Bronchial epithelial cell (primary cell): ENCODE measurements at regions not wholly inside any gene's neighbourhood (a gene's known extent, or its start where the extent isn't known, plus 50 kb on each side); places are given as distances from the start of the nearest gene placed in this dataset.
A peak's percentile ranks its signal among the peaks of the same experiment; 100 is the strongest.

Experiments used
- DNase-seq: peaks from one replicate; pipeline ENCODE4 v3.0.0-alpha.2; 2010; ENCODE audit warnings: low read depth
- FAIRE-seq: peaks from 2 replicates; lab custom pipeline; 2011; peaks lifted over from hg19 to GRCh38; lab: Jason Lieb, UNC
- H3K27me3 ChIP-seq: 2 replicates; pipeline ENCODE4 v1.5.1; 2011; ENCODE audit warnings: low read length; ENCODE audit not compliant: control insufficient read depth, insufficient read depth
- H3K36me3 ChIP-seq: 2 replicates; pipeline ENCODE4 v1.5.1; 2011; ENCODE audit warnings: low read length; ENCODE audit not compliant: control insufficient read depth, insufficient read depth
- H3K4me3 ChIP-seq: 2 replicates; pipeline ENCODE4 v1.5.1; 2011; ENCODE audit warnings: mild to moderate bottlenecking, low read depth, low read length, control low read depth
- CTCF ChIP-seq: IDR thresholded peaks from 2 replicates; pipeline ENCODE4 v1.5.1; 2011; ENCODE audit warnings: mild to moderate bottlenecking, moderate library complexity, low read length, control low read depth, inconsistent platforms; ENCODE audit not compliant: insufficient read depth, severe bottlenecking

DNA sequence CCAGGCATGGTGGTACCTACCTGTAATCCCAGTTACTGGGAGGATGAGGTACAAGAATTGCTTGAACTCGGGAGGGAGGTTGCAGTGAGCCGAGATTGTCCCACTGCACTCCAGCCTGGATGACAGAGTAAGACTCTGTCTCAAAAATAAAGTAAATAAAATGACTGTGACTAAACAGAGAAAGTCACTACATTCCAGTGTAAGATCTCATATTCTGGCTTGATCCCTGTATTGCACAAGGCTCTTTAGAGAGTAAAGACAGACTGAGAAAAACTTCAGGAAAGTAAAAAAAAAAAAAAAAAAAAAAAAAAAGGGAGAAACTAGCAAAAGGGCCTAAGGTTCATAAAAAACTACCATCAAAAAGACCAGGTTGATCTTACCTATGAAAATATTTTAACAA lies 106.6 kb upstream of the PJA2 start:
- TF ChIP-seq CTCF = no peak
- DNase-seq = peak; percentile 50

GRCh38 chr5:109511980-109512734 lies 102.4 kb upstream of the PJA2 start:
- Histone ChIP-seq H3K4me3 (no peak overlapping the region), H3K36me3 (no peaks in the 10 kb centered on the region), H3K27me3 (no peaks in the 10 kb centered on the region)
- no peak for TF ChIP-seq CTCF
- DNase-seq = no peak
- FAIRE-seq = no peak

More for the DNA sequence above, 106.6 kb upstream of the PJA2 start:
- no peaks in the 10 kb centered on the region for H3K36me3 ChIP-seq
- H3K27me3 ChIP-seq = no peaks in the 10 kb centered on the region
- H3K4me3 ChIP-seq = no peak overlapping the region
- FAIRE-seq = no peak

- TF ChIP-seq CTCF = no peak
- no peaks in the 10 kb centered on the region for H3K27me3 ChIP-seq
- H3K36me3 ChIP-seq = no peaks in the 10 kb centered on the region
- DNase-seq = no peak
- no peak for FAIRE-seq
- no peak overlapping the region for H3K4me3 ChIP-seq
Observed at GRCh38 chr5:109506556-109506955, 96.8 kb upstream of the PJA2 start.

DNA sequence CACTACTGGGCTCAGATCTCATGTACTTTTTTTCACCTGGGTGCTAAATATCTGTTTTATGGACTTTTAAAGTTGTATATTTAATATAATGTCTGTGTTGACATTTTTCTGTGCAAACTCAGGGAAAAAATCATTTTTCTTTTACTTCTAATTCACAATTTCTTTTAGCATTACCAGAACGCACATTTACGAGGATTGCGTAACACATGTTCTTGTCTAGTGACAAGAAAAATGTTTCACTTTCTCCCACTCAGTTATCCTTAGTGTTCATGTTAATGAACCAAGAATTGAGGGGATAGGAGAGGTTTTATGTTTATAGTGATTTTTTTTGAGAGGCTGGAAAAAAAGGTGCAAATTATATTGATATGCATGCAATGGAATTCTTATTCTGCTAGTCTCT lies 86.3 kb upstream of the PJA2 start:
- TF ChIP-seq CTCF = no peak
- Histone ChIP-seq H3K27me3 (no peaks in the 10 kb centered on the region), H3K36me3 (no peaks in the 10 kb centered on the region), H3K4me3 (no peak overlapping the region)
- no peak for FAIRE-seq
- DNase-seq = no peak

DNA sequence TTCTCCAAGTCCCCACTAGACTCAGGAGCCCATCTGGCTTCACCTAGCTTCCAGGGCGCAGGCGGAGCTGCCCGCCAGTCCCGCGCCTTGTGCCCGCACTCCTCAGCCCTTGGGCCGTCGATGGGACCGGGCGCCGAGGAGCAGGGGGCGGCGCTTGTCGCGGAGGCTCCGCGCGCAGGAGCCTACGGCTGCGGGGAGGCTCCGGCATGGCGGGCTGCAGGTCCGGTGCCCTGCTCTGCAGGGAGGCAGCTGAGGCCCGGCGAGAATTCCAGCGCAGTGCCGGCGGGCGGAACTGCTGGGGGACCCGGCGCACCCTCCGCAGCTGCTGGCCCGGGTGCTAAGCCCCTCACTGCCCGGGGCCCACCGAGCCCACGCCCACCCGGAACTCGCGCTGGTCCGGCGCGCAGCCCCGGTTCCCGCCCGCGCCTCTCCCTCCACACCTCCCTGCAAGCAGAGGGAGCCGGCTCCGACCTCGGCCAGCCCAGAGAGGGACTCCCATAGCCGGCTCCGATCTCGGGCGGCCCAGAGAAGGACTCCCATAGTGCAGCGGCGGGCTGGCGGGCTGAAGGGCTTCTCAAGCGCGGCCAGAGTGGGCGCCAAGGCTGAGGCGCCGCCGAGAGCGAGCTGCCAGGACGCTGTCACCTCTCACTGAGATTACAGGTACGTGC lies 78.1 kb upstream of the PJA2 start:
- DNase-seq (no peak), FAIRE-seq (no peak)
- Histone ChIP-seq H3K4me3 (no peak overlapping the region), H3K27me3 (peaks cover 2% of the 10 kb centered on the region), H3K36me3 (no peaks in the 10 kb centered on the region)
- no peak for TF ChIP-seq CTCF
